ENCODE measurements at regions not wholly inside any gene's neighbourhood (a gene's known extent, or its start where the extent isn't known, plus 50 kb on each side); places are given as distances from the start of the nearest gene placed in this dataset.

- Histone ChIP-seq H3K36me3 (no peaks in the 10 kb centered on the region), H3K4me1 (no peaks in the 10 kb centered on the region), H3K4me3 (no peak overlapping the region), H3K27ac (no peak overlapping the region), H4K20me1 (no peaks in the 10 kb centered on the region), H3K4me2 (no peak overlapping the region), H3K9me3 (peaks cover 10% of the 10 kb centered on the region), H3K9ac (no peak overlapping the region), H3K27me3 (no peaks in the 10 kb centered on the region)
- TF ChIP-seq Cebpa-rat (IDR thresholded peaks at IDR 0.05) = no peak
Measured at GRCh38 chr12:128077211-128077916, 189.6 kb upstream of the TMEM132C start.

GRCh38 chr12:128077917-128078298, 189.1 kb upstream of the TMEM132C start:
- H3K4me1 ChIP-seq = no peaks in the 10 kb centered on the region
- H3K36me3 ChIP-seq = no peaks in the 10 kb centered on the region
- no peak for TF ChIP-seq Cebpa-rat (IDR thresholded peaks at IDR 0.05)
- no peaks in the 10 kb centered on the region for H3K27me3 ChIP-seq
- no peak overlapping the region for H3K27ac ChIP-seq
- no peaks in the 10 kb centered on the region for H4K20me1 ChIP-seq
- no peak overlapping the region for H3K9ac ChIP-seq
- no peak overlapping the region for H3K4me2 ChIP-seq
- H3K4me3 ChIP-seq = no peak overlapping the region
- H3K9me3 ChIP-seq = peaks cover 10% of the 10 kb centered on the region

- H3K4me3 ChIP-seq = no peak overlapping the region
- H3K4me2 ChIP-seq = no peak overlapping the region
- no peak overlapping the region for H3K27ac ChIP-seq
- no peak for TF ChIP-seq Cebpa-rat (IDR thresholded peaks at IDR 0.05)
- H3K4me1 ChIP-seq = no peaks in the 10 kb centered on the region
- H3K9ac ChIP-seq = no peak overlapping the region
- no peaks in the 10 kb centered on the region for H3K36me3 ChIP-seq
- no peaks in the 10 kb centered on the region for H3K27me3 ChIP-seq
- no peaks in the 10 kb centered on the region for H4K20me1 ChIP-seq
- peaks cover 10% of the 10 kb centered on the region for H3K9me3 ChIP-seq
Measured at GRCh38 chr12:128078301-128078971, 188.5 kb upstream of the TMEM132C start.

- Histone ChIP-seq H4K20me1 (no peaks in the 10 kb centered on the region), H3K36me3 (no peaks in the 10 kb centered on the region), H3K4me1 (no peaks in the 10 kb centered on the region), H3K9ac (no peak overlapping the region), H3K9me3 (peaks cover 10% of the 10 kb centered on the region), H3K4me3 (no peak overlapping the region), H3K4me2 (no peak overlapping the region), H3K27ac (no peak overlapping the region), H3K27me3 (no peaks in the 10 kb centered on the region)
- no peak for TF ChIP-seq Cebpa-rat (IDR thresholded peaks at IDR 0.05)
Measured at GRCh38 chr12:128079446-128079845, 187.5 kb upstream of the TMEM132C start.

- no peaks in the 10 kb centered on the region for H3K4me1 ChIP-seq
- TF ChIP-seq Cebpa-rat (IDR thresholded peaks at IDR 0.05) = no peak
- H3K4me3 ChIP-seq = no peak overlapping the region
- H3K9ac ChIP-seq = no peak overlapping the region
- H3K36me3 ChIP-seq = no peaks in the 10 kb centered on the region
- no peak overlapping the region for H3K27ac ChIP-seq
- no peaks in the 10 kb centered on the region for H4K20me1 ChIP-seq
- H3K4me2 ChIP-seq = no peak overlapping the region
- no peaks in the 10 kb centered on the region for H3K9me3 ChIP-seq
- H3K27me3 ChIP-seq = no peaks in the 10 kb centered on the region
Measured at GRCh38 chr12:128083132-128083729, 183.7 kb upstream of the TMEM132C start.

GRCh38 chr12:128088926-128089325, 178.0 kb upstream of the TMEM132C start:
- no peaks in the 10 kb centered on the region for H3K4me1 ChIP-seq
- H3K4me2 ChIP-seq = no peak overlapping the region
- no peak overlapping the region for H3K9ac ChIP-seq
- no peaks in the 10 kb centered on the region for H3K36me3 ChIP-seq
- H3K27me3 ChIP-seq = no peaks in the 10 kb centered on the region
- no peak overlapping the region for H3K4me3 ChIP-seq
- H3K27ac ChIP-seq = no peak overlapping the region
- TF ChIP-seq Cebpa-rat (IDR thresholded peaks at IDR 0.05) = no peak
- H3K9me3 ChIP-seq = no peaks in the 10 kb centered on the region
- H4K20me1 ChIP-seq = no peaks in the 10 kb centered on the region

- Histone ChIP-seq H4K20me1 (no peaks in the 10 kb centered on the region), H3K4me2 (no peak overlapping the region), H3K27me3 (no peaks in the 10 kb centered on the region), H3K9me3 (no peaks in the 10 kb centered on the region), H3K27ac (no peak overlapping the region), H3K4me3 (no peak overlapping the region), H3K4me1 (no peaks in the 10 kb centered on the region), H3K36me3 (no peaks in the 10 kb centered on the region), H3K9ac (no peak overlapping the region)
- no peak for TF ChIP-seq Cebpa-rat (IDR thresholded peaks at IDR 0.05)
Measured at GRCh38 chr12:128089961-128090360, 177.0 kb upstream of the TMEM132C start.

GRCh38 chr12:128091101-128091720, 175.8 kb upstream of the TMEM132C start:
- Histone ChIP-seq H3K36me3 (no peaks in the 10 kb centered on the region), H3K4me1 (no peaks in the 10 kb centered on the region), H3K4me3 (no peak overlapping the region), H3K4me2 (no peak overlapping the region), H3K27ac (no peak overlapping the region), H3K27me3 (no peaks in the 10 kb centered on the region), H4K20me1 (no peaks in the 10 kb centered on the region), H3K9ac (no peak overlapping the region), H3K9me3 (no peaks in the 10 kb centered on the region)
- TF ChIP-seq Cebpa-rat (IDR thresholded peaks at IDR 0.05) = no peak

GRCh38 chr12:128091951-128092382, 175.0 kb upstream of the TMEM132C start:
- no peak for TF ChIP-seq Cebpa-rat (IDR thresholded peaks at IDR 0.05)
- no peak overlapping the region for H3K4me2 ChIP-seq
- no peaks in the 10 kb centered on the region for H4K20me1 ChIP-seq
- no peaks in the 10 kb centered on the region for H3K36me3 ChIP-seq
- no peaks in the 10 kb centered on the region for H3K27me3 ChIP-seq
- no peaks in the 10 kb centered on the region for H3K4me1 ChIP-seq
- H3K9ac ChIP-seq = no peak overlapping the region
- no peak overlapping the region for H3K4me3 ChIP-seq
- no peaks in the 10 kb centered on the region for H3K9me3 ChIP-seq
- H3K27ac ChIP-seq = no peak overlapping the region

GRCh38 chr12:128098730-128099129, 168.2 kb upstream of the TMEM132C start:
- Histone ChIP-seq H3K27me3 (no peaks in the 10 kb centered on the region), H3K4me2 (no peak overlapping the region), H3K27ac (no peak overlapping the region), H3K9me3 (no peaks in the 10 kb centered on the region), H3K36me3 (no peaks in the 10 kb centered on the region), H3K4me1 (no peaks in the 10 kb centered on the region), H3K9ac (no peak overlapping the region), H4K20me1 (no peaks in the 10 kb centered on the region), H3K4me3 (no peak overlapping the region)
- no peak for TF ChIP-seq Cebpa-rat (IDR thresholded peaks at IDR 0.05)
